ENCODE measurements at regions not wholly inside any gene's neighbourhood (a gene's known extent, or its start where the extent isn't known, plus 50 kb on each side); places are given as distances from the start of the nearest gene placed in this dataset.

DNA sequence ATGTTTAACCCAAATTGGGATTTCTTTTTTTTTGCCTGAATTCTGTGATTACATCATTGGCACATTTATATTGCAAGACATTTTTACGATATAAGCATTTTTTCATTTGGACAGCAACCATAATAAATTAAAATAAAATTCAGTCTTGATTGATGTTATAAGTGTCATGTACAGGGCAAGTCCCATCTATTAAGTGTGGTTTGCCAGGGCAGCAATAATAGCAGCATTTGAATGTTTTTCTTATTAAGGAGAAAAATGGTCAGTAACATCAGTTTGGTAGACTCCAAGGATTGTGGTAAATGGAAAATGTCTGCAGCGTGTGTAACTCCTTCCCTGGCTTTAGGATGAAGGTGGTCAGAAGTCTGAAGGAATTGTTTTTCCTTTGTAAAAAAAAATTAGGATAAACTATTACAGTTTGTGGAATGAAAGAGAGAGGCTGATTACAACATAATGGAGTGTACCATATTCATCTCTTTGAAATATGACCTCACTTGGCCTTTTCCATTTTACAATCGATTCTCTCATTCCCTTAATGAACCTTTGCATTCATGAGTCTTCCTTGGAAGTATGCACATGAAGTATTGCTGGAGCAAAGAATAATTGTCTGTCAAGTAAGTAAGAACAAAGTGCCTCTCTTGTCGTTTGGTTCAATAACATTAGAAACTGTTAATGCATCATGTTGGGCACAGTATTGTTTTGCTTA lies 405.4 kb upstream of the THRB start:
- ChIA-PET CTCF (no interaction called here), SMC1A (ENCODE audit: uncharacterized antibody, unreplicated experiment) (no interaction called here), POLR2A (no interaction called here), RAD21 (ENCODE audit: unreplicated experiment) (no interaction called here)
- no peak for TF ChIP-seq CHD1 (IDR thresholded peaks at IDR 0.05; ENCODE audit: low read depth, low read length)
- TF ChIP-seq BCL11A (IDR thresholded peaks at IDR 0.05; ENCODE audit: low read depth, low read length) = no peak
- TF ChIP-seq HDGF (IDR thresholded peaks at IDR 0.05) = no peak
- no peak for TF ChIP-seq ZBED1 (IDR thresholded peaks at IDR 0.05; ENCODE audit: borderline replicate concordance)
- no peak for TF ChIP-seq ZZZ3 (IDR thresholded peaks at IDR 0.05; ENCODE audit: control insufficient read depth, insufficient read length, low read depth)
- TF ChIP-seq, protein P1, sequence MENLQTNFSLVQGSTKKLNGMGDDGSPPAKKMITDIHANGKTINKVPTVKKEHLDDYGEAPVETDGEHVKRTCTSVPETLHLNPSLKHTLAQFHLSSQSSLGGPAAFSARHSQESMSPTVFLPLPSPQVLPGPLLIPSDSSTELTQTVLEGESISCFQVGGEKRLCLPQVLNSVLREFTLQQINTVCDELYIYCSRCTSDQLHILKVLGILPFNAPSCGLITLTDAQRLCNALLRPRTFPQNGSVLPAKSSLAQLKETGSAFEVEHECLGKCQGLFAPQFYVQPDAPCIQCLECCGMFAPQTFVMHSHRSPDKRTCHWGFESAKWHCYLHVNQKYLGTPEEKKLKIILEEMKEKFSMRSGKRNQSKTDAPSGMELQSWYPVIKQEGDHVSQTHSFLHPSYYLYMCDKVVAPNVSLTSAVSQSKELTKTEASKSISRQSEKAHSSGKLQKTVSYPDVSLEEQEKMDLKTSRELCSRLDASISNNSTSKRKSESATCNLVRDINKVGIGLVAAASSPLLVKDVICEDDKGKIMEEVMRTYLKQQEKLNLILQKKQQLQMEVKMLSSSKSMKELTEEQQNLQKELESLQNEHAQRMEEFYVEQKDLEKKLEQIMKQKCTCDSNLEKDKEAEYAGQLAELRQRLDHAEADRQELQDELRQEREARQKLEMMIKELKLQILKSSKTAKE (IDR thresholded peaks at IDR 0.05; ENCODE audit: low read depth, poor library complexity, severe bottlenecking) = no peak
- no peak for TF ChIP-seq RELA (IDR thresholded peaks at IDR 0.05; ENCODE audit: borderline replicate concordance, partially characterized antibody)
- TF ChIP-seq STAT3 (IDR thresholded peaks at IDR 0.05; ENCODE audit: low read depth, low read length) = no peak
- TF ChIP-seq, protein P2, sequence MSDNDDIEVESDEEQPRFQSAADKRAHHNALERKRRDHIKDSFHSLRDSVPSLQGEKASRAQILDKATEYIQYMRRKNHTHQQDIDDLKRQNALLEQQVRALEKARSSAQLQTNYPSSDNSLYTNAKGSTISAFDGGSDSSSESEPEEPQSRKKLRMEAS (IDR thresholded peaks at IDR 0.05; ENCODE audit: low read depth, low read length) = no peak
- TF ChIP-seq, protein P3, sequence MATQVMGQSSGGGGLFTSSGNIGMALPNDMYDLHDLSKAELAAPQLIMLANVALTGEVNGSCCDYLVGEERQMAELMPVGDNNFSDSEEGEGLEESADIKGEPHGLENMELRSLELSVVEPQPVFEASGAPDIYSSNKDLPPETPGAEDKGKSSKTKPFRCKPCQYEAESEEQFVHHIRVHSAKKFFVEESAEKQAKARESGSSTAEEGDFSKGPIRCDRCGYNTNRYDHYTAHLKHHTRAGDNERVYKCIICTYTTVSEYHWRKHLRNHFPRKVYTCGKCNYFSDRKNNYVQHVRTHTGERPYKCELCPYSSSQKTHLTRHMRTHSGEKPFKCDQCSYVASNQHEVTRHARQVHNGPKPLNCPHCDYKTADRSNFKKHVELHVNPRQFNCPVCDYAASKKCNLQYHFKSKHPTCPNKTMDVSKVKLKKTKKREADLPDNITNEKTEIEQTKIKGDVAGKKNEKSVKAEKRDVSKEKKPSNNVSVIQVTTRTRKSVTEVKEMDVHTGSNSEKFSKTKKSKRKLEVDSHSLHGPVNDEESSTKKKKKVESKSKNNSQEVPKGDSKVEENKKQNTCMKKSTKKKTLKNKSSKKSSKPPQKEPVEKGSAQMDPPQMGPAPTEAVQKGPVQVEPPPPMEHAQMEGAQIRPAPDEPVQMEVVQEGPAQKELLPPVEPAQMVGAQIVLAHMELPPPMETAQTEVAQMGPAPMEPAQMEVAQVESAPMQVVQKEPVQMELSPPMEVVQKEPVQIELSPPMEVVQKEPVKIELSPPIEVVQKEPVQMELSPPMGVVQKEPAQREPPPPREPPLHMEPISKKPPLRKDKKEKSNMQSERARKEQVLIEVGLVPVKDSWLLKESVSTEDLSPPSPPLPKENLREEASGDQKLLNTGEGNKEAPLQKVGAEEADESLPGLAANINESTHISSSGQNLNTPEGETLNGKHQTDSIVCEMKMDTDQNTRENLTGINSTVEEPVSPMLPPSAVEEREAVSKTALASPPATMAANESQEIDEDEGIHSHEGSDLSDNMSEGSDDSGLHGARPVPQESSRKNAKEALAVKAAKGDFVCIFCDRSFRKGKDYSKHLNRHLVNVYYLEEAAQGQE (IDR thresholded peaks at IDR 0.05; ENCODE audit: low read depth, low read length) = no peak
- FAIRE-seq (no peak), DNase-seq (ENCODE audit: low read depth, low spot score) (no peak), ATAC-seq (no peak)
- Histone ChIP-seq H3K9ac (ENCODE audit: control insufficient read depth, insufficient read depth, low read length) (no peak overlapping the region), H3K4me2 (ENCODE audit: control insufficient read depth, insufficient read depth) (no peak overlapping the region), H3K9me3 (replicated peaks; ENCODE audit: control insufficient read depth, insufficient read depth, low read length) (no peaks in the 10 kb centered on the region), H2AFZ (ENCODE audit: control insufficient read depth, low read depth, low read length) (no peak overlapping the region), H3K27me3 (replicated peaks in 1 of 2; ENCODE audit: control insufficient read depth in 2 of 2, insufficient read depth in 2 of 2, low read length in 1 of 2) (no peaks in the 10 kb centered on the region), H3K79me2 (ENCODE audit: control insufficient read depth, insufficient read depth, low read length) (no peaks in the 10 kb centered on the region), H3K4me3 (no peak overlapping the region), H3K36me3 (ENCODE audit: control insufficient read depth in 2 of 2, insufficient read depth in 2 of 2, low read length in 1 of 2) (no peaks in the 10 kb centered on the region), H3K27ac (ENCODE audit: control insufficient read depth, insufficient read depth) (no peak overlapping the region), H3K4me1 (ENCODE audit: control insufficient read depth, insufficient read depth, low read length) (no peaks in the 10 kb centered on the region), H4K20me1 (ENCODE audit: control insufficient read depth, insufficient read depth) (no peaks in the 10 kb centered on the region)
- BruUV-seq (replicated peaks) = no TSS peak
- in situ Hi-C loops (cut with MboI) = no loop called here
- intact Hi-C loops (cut with micrococcal nuclease; ENCODE audit: unreplicated experiment) = no loop called here
- 31% methylated on average over 4 of the region's 4 CpGs for WGBS (ENCODE audit: insufficient coverage, insufficient replicate concordance, low lambda C conversion rate, missing lambda C conversion rate)

Data from GM12878 (cell line).